ENCODE measurements at regions not wholly inside any gene's neighbourhood (a gene's known extent, or its start where the extent isn't known, plus 50 kb on each side); places are given as distances from the start of the nearest gene placed in this dataset.

DNA sequence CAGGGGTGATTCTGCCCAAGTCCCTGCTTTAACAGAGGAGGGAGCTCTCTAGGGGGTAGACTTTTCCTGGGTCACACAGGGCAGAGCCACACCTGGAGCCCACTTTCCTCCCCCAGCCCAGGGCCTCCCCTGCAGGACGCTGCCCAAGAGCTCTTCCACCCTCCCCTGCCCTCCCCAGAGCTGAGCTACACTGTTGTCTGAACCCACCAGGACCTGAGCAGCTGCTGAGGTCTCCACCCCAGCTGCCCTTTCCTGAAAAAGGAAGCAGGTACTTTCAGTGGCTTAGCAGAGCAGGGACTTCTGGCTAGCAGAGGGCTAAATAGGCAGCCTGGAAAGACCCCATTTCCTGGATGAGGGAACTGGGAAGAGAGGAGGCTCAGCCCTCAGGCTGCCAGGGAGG, 169.3 kb upstream of the ETV3 start:
- TF ChIP-seq, protein P1, sequence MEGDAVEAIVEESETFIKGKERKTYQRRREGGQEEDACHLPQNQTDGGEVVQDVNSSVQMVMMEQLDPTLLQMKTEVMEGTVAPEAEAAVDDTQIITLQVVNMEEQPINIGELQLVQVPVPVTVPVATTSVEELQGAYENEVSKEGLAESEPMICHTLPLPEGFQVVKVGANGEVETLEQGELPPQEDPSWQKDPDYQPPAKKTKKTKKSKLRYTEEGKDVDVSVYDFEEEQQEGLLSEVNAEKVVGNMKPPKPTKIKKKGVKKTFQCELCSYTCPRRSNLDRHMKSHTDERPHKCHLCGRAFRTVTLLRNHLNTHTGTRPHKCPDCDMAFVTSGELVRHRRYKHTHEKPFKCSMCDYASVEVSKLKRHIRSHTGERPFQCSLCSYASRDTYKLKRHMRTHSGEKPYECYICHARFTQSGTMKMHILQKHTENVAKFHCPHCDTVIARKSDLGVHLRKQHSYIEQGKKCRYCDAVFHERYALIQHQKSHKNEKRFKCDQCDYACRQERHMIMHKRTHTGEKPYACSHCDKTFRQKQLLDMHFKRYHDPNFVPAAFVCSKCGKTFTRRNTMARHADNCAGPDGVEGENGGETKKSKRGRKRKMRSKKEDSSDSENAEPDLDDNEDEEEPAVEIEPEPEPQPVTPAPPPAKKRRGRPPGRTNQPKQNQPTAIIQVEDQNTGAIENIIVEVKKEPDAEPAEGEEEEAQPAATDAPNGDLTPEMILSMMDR (conservative IDR thresholded peaks at IDR 0.05; ENCODE audit: low read length): no peak
- no peak for TF ChIP-seq EZH2phosphoT487 (IDR thresholded peaks at IDR 0.05; ENCODE audit: borderline replicate concordance)

All from Loucy (cell line).